GM12872 (cell line): ENCODE measurements at regions not wholly inside any gene's neighbourhood (a gene's known extent, or its start where the extent isn't known, plus 50 kb on each side); places are given as distances from the start of the nearest gene placed in this dataset.

ENCODE experiments used
- CTCF ChIP-seq: IDR thresholded peaks from 3 replicates; pipeline ENCODE4 v1.5.1; 2011; ENCODE audit warnings: low read depth, mild to moderate bottlenecking, low read length, moderate library complexity; ENCODE audit not compliant: insufficient read depth

DNA sequence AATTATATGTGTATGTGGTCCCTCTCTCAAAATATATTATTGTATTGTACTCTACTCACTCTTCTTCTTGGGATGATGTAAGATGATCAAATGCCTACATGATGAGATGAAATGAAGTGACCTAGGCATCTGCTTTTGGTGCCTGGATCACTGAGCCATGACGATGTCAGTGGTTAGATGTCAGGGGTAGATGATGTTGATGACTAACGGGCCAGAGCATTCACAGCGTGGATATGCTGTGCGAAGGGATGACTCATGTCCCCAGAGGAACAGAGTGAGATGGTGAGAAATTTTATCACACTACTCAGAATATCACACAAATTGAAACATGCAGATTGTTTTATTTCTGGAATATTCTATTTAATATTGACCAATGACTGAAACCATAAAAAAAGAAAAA, 233.9 kb upstream of the CADM2 start:
- TF ChIP-seq CTCF, result no peak

- no peak for TF ChIP-seq CTCF
These were observed 231.2 kb upstream of the CADM2 start for GRCh38 chr3:84727616-84728015.

DNA sequence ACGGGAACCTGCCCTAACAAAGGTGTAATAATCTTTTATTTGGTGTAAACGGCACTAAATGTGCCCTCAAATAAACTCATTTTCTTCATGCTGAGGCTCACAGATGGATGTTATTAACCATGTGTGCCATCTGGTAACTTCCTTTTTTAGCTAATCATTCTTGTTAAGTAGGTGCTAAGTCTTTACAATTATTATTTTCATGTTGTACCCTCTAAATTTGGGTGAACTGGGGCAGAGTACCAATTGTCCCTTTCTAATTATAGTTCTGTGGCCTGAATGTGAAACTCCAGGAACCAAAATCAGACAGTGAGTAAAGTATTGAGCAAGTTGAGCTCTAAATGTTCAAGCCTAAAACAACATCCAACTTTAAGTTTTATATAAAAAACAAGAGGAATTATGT, 220.7 kb upstream of the CADM2 start:
- TF ChIP-seq CTCF, result no peak

DNA sequence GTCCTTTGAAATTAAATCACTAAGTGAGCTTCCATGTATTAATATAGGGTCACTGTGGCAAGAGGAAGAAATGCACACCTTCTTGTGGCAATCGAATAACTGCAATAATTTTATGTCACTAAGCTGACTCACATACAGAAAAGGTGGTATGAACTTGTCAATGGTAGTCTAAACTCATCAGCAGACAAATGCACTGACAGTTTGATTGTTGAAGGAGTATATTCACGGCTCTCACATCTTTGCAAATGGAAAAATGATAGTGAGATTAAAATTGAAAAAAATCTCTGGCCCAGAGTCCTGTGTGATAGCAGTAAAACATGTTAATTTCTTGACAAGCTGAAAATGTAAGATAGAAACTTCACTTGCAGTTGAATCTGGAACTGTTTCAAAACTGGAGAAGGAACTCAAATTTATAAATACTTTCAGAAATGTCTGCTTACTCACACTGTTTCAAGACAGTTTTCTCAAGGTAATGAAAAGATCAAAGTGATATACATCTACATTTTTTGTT, 215.8 kb upstream of the CADM2 start:
- no peak for TF ChIP-seq CTCF

- TF ChIP-seq CTCF, result no peak
These were observed 214.7 kb upstream of the CADM2 start for GRCh38 chr3:84744130-84744529.

- no peak for TF ChIP-seq CTCF
These were observed 202.9 kb upstream of the CADM2 start for GRCh38 chr3:84755860-84756259.

DNA sequence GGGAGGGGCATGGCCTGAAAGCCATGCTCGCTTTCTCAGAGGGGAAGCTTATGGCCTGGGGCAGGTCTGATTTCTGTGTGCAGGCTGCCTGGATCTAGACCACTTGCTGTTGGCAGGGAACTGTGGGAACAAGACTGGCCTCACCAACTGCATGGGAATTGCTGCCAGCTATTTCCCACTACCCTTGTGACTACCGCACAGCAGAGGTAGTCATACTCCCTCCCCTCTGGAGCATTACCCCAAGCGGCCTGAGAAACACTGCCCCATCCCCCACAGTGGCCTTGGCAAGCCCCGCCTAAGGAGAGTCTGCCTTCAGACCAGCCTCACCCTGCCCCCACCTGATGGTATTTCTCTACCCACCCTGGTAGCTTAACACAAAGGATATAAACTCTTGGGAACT, 199.4 kb upstream of the CADM2 start:
- no peak for TF ChIP-seq CTCF

DNA sequence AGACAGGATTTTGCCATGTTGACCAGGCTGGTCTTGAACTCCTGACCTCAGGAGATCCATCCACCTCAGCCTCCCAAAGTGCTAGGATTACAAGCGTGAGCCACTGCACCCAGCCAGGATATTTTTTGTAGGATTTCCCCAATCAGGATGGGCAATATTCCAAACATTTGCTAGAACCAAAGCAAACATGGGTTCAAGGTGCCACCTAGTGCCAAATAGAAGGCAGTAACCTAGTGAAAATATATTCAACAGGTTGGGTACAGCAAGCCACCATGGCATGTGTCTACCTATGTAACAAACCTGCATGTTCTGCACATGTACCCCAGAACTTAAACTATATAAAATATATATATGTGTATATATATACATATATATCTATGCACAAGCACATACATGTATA, 185.9 kb upstream of the CADM2 start:
- TF ChIP-seq CTCF, result no peak
